Kidney glomerular epithelial cell (primary cell): ENCODE measurements at regions not wholly inside any gene's neighbourhood (a gene's known extent, or its start where the extent isn't known, plus 50 kb on each side); places are given as distances from the start of the nearest gene placed in this dataset.

Source experiments
- DNase-seq: peaks from one replicate; lab custom pipeline; 2025; lab: John Stamatoyannopoulos, UW

DNA sequence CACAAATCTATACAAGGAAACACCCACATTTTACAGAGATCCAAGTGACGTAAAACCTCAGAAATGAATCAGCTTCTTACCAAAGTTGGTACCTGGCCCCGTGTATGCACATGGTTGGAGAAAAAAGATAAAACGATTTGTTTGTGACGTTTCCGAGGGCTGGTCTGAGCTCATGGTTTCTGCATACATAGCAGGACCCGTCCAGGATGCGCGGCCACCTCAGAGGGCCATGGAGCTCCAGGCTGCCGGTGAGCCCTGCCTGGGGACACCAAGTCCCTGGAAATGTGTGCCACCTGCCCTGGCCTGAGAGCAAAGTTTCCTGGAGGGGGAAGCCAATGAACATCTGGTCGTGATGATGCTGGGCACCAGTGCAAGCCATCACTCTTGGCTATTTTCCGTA, 402.6 kb upstream of the MKI67 start:
- DNase-seq, result no peak

DNA sequence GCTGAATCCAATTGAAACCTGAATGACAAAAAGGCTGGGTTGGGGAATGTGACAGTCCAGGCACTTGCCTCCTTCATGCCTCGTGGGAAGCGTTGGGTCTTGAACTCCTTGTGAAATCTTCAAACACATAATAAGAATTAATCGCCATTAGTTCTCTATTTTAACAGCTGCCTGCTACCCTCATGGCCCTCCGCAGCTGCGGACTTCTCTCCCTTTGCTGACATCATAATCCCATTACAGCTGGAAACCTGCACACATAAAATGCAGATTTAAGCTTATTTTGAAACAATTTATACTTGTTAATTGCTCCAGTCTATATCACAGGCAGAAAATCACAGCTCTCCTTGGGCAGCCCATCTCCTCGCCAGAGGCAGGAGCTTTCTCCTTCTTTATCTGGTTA, 403.0 kb upstream of the MKI67 start:
- no peak for DNase-seq

DNA sequence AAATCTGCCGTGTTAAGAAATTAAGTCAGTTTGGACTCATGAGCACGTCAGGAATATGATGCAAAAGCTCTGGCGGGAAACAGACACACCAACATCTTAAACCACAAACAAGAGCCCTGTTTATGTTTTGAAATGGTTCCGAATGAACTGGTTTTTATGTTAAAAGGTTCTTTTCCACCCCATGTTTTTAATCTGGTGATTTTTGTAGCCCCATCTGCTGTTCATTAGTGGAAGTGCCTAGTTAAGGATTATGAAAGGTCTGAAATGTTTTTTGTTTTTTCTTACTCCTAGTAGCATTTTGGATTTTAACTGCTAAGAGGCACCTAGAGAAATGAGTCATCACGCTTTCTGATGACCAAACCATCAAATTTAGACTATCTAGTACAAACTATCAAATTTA, 404.1 kb upstream of the MKI67 start:
- DNase-seq, result peak; percentile 23

DNA sequence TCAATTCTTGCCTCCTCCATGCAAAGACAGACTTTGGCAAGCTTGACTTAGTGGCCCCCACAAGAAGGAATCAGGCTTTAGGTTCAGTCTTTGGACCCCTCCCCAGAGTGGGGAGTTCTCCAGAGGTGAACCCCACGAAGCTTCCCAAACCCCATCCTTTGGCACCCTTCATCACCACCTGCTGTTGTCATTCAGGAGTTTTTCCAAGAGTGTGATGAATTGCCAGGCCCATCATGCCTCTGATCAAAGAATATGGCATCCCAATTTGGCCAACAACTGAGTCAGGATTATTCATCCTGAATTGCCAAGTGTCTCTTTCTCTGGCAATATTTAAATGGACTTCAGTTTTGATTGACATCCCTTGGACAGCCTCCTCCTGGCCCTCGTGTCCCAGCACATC, 404.7 kb upstream of the MKI67 start:
- DNase-seq, result no peak

DNA sequence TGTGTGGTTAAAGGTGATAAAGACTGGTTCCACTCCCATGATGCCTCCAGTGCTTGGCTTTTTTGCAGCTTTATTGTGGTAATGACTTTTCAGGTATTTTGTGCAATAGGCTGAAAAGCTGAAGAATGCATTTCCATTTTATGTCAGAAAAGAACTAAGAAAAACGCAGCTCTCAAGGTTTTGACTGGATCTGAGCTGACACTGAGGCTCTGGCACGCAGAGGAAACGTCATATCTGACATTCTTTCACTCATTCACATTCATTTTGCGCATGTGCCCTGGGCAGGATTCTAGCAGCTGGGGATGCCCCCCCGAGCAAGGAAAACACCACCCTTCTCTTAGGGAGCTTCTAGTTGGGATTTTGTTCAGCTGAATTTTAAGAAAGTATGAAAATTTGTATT, 408.5 kb upstream of the MKI67 start:
- DNase-seq, result no peak

DNA sequence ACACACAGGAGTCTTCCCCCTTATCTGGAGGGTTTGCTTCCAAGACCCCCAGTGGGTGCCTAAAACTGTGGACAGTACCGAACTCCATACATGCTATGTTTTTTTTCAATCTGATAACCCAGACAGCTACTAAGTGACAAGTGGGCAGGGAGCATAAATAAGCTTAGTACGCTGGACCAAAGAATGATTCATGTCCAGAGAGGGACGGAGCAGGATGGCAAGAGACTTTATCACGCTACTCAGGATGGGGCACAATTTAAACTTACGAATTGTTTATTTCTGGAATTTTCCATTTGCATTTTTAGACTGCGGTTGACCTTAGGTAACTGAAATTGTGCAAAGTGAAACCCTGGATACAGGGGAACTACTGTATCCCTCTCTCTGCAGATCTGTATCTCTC, 410.0 kb upstream of the MKI67 start:
- DNase-seq, result no peak

DNA sequence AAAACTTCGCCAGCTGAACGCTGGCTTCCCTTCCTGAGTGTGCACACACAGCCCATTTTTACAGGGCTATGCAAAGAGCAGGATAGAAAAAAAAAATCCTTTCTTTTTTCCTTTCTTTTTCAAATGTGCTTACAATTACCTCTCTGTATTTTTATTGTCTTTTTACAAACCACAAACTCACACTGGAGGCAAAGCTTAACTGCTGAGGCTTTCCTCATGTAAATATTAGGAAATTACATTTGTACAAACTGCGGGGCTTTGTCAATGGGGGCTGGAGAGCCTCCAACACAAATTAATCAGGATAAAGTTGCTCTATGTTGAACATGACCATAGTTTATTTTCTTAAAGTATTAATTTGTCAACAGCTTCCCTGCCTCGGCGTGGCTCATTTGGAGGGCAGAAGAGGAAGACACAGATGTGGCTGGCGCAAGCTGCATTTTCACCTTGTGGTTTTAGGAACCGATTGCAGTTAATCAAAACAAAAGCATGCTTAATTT, 411.7 kb upstream of the MKI67 start:
- DNase-seq, result no peak

DNA sequence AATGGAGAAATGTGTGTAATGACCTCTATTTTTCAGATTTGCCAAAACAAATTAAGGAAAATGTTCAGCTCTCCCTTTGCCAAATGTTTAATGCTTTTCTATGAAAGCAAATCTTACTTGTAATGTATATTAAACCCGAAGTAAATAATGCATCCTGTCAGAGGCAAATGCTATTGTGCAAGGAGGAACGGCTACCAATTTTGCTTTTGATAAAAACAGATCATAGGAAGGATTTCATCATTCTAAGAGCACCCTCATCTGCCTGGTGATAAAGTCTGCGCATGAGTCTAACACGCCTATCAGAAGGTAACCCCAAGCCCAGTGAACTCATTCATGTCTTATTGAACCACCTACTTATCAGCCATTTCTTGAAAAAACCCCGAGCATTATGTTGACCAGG, 412.4 kb upstream of the MKI67 start:
- DNase-seq, result no peak

DNA sequence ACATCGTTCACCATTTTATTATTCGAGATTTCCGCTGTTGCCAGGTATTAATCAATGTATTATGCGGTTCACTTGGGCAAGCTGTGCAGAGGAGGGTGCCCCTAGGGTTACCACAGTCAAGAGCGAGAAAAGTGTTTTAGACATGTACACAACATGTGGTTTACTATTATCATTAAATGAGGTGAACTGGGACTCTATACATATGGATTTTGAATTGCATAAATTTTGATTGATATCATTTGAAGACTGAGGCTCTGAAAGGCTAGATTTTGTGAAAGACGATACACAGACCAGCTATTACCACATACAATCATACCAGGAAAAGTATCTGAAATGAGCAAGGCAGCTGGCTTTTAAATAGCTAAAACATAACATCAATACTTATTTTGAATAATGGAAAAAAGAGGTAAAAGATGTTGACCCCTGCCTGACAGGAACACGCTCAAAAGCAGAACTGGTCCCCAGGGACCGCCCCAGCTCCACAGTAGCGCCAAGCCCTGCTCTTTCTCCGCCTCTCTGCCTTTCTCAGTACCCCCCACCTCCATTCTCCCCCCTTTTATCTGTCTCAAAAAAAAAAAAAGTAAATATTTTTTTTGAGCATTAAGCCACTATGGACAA, 413.4 kb upstream of the MKI67 start:
- DNase-seq, result no peak

DNA sequence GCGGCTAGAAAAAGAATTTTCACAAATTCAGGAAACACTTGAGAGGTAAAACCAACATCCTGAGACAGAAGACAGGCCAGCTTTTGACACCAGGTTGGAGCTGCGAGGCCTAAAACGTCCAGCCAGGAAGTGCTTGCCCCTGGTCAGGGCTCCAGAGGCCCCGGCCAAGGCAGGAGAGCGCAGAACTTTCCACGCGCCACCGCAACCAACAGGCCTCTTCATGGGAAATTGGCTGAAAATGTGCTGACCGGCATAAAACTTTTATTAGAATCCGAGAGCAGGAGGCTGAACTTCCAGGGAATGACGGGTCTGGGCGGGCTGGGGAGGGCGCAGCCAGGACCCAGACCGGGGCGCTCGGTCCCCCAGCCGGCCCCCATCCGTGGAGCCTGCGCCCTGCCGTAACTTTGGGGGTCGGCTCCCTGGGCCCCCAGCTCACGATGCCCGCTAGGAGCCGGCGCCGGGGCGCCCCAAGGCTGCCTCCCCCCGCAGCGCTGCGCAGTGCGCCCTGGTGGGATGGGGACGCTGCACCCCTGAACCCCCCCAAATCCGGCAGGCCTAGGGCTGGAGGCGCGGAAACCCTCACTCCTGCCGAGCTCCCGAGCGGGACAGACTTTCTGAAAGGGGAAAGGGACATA, 414.0 kb upstream of the MKI67 start:
- DNase-seq, result no peak

DNA sequence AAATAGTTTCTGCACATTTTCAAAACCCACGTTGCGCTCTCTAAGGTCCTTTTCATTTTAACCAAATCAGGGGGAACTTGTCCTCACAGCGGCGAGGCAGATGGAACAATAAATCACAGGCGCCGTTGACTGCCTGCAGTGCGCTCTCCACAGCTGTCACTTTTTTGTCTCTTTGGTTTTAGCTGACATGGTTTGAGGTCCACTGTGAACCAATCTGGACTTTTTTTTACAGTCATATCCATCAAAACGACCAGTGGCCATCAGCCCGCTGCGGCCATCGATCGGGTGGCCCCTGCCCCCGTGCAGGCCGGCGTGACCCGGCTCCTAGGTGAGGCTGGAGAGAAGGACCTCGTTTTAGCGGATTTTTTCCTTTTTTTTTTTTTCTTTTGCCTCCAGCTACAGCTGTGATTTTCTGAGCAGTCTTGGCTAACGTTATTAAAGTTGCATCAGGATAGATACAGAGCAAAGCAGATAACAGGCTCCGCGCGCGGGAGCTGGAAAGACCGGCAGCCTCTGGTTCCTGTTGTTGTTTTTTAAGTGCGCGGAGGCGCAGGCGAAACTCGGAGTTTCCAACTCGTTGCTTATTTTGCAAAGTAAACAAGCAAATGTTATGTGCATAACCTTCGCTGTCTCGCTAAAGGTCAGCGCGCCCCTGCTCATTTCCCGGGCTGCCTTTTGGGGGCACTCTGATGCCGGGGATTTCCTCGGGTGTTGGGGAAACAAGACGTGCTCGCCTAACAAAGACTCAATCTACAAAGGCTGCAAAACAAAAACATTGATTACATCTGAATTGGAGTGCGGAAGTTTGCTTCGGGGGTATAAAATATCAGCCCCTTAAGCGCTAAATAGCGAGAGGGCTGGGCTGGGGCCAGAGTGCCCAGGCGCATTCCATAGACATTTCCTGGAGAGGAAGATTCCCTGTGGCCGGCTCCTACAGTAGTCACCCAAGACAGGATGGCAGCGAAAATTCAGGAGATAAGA, 414.8 kb upstream of the MKI67 start:
- no peak for DNase-seq

DNA sequence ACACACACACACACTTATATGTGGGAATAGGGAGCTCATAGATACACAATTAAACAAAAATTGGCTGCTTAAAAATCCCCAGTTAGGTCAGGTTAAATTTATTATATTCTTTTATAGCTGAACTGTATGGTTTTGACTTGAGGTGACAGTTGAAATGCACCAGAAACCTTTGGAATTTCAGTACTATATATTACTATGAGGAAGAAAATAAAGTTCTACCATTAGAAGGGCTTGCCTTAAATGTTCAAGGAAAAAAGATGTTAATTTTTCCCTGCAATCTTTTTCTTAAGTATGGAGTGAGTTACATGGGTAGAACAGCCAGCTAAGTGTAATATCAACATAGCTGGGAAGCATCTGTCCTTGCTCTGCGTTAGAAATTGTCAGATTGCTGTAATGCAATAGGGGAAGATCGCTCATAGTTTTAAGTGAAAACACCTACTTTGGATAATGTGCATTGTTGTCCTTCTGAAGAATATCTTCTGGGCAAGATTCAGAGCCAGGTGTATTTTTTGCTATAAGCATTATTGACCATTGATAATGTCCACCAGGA, 415.8 kb upstream of the MKI67 start:
- DNase-seq, result no peak

DNA sequence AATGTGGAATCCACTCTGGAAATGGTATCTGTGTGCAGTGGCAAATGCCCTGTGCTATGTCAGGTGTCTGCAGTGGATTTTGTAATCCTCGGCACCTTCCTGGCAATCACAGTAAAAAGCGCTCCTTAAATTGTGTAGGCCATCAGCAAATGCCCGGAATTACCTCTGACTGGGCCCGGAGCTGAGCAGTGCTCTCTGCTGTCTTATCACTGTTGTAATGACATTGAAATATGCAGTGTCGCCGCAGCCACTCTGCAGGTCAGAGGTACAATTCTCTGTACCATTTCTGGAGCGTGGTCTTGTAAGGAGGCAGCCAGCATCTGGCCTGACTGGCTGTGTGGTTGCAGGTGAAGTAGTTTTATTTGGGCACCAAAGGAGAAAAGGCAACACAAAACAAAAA, 416.4 kb upstream of the MKI67 start:
- DNase-seq, result no peak

DNA sequence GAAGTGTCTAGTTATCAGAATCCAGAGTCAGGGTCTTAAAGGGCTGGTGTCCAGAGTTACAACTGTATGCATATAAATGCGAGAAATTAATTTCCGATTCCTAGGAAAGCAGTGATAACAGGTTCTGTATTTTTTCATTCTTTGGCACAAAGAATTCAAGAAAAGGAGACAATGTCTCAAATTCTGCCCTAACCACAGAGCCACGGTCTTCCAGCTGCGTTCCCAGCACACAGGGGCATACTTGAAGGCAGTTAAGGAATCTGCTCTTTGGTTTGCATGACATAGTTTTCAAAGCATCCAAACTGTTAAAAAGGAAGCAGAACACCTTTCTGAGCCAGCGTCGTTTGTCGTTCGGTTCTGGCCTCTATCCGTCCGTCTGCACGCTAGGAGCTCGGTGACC, 416.9 kb upstream of the MKI67 start:
- DNase-seq, result no peak

DNA sequence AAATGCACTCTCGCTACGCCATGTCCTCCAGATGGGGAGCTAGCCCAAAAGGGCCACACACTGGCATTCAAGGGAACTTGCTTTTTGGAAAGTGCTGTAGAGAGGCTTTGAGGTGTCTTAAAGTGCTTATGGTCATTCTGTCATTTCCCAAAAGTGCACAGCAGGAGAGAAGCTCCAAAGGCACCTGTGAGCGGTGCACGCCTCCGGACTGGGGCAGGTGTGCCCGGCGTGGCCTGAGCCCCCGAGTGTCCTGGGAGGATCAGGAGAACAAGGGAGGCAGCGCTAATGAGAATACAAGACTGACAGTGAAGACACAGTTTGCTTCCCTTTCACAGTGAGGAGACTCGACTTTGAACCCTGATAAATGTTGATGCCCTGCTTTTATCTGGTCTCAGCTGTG, 419.0 kb upstream of the MKI67 start:
- DNase-seq, result no peak

DNA sequence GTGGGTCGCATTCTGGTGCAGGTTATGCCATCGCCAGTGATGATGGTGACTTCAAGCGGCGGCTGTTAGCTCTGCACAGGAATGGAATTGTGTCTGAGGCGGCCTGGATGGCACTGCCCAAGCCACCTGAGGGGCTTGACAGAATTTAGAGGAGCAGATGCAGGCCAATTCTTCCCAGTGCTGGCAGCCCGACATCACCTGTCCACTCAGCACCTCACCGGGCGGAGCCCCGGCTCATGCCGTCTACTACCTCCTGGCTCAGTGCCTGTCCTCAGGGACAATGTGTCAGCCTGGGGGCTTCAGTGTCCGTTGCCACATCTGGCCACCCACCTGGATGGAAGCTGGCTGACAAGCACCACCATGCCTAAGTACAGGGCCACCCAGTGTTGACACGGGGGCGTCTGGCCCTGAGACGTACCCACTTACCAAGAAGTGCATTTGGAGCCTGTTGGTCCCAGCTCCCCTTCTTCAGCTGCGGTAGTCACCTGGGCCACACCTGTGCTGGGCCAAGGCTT, 420.5 kb upstream of the MKI67 start:
- DNase-seq, result no peak

DNA sequence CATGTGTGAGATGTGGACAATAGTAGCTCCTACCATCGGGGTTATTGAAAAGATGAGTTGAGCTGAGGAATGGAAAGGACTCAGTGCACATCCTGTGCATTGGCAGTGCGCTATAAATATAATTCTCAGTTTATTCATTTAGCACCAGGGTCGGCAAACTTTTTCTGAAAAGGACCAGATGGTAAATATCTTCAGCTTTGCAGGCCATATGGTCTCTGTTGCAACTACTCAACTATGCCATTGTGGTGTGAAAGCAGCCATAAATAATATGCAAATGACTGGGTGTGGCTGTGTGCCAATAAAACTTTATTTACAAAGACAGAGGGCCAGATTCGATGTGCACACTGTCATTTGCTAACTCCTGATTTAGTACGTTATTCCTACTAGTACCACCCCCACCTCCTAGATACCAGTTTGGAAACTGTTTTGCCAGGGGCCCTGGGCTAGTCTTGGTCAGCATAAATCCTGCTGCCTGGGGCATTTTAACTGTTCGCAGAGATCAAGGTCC, 422.9 kb upstream of the MKI67 start:
- no peak for DNase-seq

DNA sequence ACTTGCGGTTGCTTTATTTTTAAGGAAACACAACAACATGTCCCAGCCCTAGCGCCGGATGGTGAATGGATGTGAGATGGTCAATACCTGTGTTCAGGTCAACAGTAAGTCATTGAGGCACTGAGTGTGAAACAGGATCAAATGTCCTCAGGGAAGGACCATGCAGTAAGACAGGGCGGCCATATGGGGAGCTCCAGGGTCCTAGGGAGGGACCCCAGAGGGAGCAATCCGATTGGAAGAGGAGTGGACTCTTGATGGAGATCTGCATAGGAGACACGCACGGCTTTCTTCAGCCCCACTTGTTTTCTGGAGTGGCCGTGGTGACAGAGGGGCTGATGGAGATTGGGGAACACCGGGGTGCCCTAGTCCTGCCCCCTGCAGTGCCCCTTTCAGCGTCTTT, 423.8 kb upstream of the MKI67 start:
- no peak for DNase-seq

DNA sequence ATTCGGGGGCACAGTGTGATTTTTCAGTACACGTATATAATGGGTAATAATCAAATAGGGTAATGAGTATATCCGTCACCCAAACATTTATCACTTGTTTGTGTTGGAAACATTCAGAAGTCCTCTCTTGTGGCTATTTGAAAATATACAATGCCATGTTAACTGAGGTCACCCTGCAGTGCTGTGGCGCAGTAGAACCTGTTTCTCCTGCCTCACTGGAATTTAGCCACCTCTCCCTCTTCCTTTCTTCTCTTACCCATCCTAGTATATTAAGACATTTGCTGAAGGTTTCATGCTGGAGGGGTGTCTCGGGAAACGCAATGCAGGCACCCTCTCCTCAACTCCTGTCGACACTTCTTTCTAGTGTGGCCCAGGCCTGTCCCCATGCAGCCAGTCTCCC, 425.3 kb upstream of the MKI67 start:
- no peak for DNase-seq

DNA sequence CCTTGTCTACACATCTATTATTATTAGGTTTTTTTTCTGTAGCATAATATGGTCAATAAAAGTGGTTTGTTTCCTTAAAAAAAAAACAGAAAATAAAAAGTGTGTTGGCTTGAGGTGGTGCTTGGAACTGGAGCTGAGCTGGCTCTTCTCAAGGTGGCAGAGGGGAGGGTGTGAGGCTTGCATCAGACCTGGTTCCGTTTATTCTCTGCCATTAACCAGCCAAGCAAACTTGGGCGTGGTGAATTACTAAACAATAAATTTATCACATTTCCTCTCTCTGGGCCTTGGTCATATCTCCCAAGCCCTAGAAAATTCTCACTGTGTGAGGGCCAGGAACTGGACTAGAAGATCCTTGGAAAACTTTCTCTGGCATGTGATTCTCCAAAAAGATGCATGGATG, 427.5 kb upstream of the MKI67 start:
- DNase-seq, result no peak

DNA sequence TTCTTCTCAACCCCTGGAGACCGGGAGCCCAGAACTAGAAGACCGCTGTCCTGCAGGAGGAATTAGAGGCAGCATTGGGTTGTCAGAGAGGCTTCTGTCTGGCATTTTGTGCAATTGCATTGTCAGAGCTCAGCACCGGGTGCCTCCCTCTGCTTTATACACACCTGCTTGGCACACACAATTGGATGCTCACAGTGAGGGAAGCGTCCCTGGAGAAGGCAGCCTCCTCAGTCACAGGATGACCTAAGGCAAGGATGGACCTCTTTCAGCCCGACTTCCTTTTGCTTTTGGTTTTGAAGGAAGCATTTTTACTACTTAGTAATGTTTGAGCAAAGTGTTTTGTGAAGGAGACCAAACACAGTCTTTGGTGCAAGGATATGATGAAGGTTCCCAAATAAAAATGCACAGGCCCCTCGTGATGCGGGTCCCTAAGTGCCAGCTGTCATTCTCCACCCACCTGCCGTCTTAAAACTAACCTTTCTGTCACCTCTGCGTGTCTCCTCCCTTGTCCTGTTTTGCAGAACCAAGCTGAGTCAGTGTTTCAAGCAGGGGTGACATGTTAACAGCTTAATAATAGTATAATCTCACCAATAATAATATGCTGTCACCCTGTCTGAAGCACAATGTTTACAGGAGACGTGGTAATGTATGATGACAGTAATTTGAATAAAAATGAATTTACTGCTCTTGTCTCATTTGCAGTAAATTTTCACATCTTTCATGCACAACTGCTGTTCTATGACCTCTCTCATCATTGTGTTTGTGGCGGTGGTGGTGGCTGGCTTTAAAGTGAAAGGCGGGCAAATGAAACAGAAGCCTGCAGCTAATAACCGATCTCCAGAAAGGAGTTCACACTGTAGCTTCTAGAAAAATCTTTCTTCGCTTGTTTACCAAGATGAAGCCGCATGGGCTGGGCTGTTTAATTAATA, 430.2 kb upstream of the MKI67 start:
- no peak for DNase-seq
